Activated CD4-positive, alpha-beta T cell treated with anti-CD3 and anti-CD28 coated beads, Interleukin-2, Interleukin-6, amounts not matched to agents 100 ng/mL and 50 ng/mL, durations not matched to agents 16 hours and 8 hours (primary cell): ENCODE measurements at regions not wholly inside any gene's neighbourhood (a gene's known extent, or its start where the extent isn't known, plus 50 kb on each side); places are given as distances from the start of the nearest gene placed in this dataset.
"Not testable (repeated sequence)": the region's sequence is repeated elsewhere in the genome, so short reads cannot be mapped to it uniquely, and the experiment has no call there.

Experiments used
- DNase-seq: peaks from one replicate; pipeline ENCODE4 v3.0.0-alpha.2; 2020

DNA sequence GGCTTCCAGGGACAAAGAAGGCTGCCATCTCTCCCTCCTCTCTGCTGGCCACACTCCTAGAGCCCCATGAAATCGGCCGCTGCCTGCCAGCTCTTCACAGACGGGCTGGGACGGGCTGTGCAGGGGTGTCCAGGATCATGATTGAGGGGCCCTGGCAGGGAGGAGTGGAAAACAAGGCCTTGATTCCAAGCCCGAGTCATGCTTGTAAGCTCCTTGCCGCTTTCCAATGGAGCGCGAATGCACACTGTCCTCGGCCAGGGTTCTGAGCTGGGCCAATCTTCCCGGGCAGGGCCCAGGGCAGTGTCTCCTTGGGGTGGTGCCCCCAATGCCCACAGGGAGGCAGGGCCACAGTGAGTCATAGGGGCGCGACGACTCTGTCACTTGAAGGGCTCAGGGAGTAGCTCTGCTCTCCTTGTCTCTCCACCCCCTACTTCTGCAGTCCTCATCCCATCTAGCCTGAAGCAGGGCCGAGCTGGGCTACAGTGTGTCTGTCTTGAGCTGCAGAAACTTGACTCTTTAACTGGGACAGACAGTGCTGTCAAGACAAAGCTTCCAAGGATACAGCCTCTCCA, 186.2 kb upstream of the SVIL start:
- no peak for DNase-seq

DNA sequence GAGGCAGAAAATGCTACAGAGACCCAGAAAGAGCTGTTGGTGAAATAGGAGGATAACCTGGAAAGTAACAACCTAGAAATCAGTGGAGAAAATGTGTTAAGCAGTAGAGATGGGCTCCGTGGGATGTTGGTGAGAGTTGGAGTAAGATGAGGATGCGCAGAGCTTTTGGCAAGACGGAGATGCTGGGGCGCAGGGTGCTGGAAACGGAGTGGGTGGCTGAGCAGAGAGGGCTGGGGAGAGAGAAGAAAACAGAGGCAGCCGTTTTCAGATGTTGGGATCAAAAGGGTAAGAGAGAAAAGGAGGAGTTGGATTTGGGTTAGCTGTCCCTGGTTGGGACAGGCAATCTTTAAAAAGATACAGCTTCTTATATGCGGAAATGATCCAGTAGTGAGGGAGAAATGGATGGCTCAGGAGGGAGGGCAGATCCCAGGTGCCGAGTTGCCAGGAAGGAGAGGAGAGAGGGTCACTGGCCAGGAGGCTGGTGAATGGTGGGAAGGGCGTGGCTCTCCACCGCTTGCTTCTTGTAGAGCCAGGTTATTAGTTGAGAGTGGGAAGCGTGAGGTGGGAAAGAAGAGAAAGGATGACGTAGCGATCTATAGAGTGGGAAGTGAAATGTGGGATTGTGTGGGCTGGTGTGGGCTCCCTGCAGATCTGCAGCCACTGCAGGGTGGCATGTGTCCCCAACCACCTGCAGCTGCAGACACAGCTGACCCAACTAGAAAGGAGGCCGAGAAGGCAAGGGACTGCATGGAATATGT, 182.2 kb upstream of the SVIL start:
- no peak for DNase-seq

DNA sequence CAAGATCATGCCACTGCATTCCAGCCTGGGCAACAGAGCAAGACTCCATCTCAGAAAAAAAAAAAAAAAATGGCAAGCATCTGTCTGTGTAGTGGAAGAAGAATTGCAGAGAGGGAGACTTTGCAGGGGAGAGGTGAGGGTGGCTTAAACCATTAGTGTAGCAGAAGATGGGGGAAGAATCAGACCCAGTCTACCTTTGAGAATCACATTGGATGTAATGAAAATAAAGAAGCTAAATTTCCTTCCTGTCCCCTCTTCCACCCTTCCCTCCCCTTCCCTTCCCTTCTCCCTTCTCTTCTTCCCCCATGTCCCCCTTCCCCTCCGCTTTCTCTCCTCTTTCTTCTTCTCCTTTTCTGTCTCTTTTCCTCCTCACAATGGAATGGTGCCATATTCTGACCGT, 180.8 kb upstream of the SVIL start:
- DNase-seq = no peak

DNA sequence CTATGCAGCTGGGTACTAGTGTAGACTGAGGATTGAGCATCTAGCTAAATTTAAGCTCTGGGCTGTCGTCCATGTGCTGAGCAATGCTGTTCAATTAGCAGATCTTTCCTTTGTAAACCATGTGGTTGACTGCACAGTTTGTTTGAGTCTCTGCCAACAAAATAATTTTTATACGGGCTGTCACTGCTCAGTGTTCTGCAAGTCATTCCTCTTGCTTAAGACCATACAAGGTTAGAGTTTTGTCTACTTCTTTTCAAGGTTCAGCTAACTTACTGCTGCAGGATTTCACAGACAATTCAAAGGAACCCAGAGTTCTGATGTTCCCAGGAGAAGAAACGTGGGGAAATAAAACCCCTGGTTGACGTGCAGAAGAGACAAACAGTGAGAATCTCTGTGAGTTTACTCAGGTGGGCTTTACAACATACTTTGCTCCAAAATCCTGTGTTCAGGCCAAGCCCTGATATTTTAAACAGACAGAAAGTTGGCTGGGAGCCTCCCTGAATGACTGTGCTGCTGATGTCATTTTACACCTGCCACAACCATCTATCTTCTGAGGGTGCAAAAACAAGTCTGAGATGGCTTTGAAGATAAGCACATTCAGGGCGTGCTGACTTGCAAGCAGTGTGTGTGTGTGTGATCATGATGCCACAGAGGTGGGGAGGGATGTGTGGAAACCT, 177.1 kb upstream of the SVIL start:
- peak; percentile 73 for DNase-seq

- DNase-seq = no peak
These were observed 176.0 kb upstream of the SVIL start for GRCh38 chr10:29810816-29811215.

DNA sequence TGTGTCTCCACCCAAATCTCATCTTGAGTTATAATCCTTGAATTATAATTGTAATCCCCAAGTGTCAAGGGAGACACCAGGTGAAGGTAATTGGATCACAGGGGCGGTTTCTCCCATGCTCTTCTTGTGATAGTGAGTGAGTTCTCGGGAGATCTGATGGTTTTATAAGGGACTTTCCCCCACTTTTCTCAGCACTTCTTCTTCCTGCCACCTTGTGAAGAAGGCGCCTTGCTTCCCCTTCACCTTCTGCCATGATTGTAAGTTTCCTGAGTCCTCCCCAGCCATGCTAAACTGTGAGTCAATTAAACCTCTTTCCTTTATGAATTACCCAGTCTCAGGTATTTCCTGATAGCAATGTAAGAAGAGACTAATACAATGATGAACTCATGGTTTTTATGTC, 175.5 kb upstream of the SVIL start:
- not testable (repeated sequence) for DNase-seq

DNA sequence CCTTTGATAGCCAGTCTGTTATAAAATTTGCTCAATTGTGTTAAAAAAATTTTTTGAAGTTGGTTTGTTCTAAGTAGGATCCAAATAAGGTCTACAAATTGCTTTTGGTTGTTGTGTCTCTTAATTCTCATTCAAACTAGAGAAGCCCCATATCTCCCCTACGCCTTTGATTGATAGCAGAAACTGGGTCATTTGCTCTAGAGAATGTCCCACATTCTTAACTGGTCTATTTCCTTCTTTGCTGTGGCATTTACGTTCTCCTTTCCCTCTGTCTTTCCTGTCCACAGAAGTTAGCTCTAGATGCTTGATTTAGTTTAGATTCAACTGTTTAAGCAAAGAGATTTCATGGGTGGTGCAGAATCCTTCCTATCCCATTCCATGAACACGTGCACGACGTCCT, 174.6 kb upstream of the SVIL start:
- no peak for DNase-seq

- no peak for DNase-seq
These were observed 172.5 kb upstream of the SVIL start for GRCh38 chr10:29807163-29807806.

DNA sequence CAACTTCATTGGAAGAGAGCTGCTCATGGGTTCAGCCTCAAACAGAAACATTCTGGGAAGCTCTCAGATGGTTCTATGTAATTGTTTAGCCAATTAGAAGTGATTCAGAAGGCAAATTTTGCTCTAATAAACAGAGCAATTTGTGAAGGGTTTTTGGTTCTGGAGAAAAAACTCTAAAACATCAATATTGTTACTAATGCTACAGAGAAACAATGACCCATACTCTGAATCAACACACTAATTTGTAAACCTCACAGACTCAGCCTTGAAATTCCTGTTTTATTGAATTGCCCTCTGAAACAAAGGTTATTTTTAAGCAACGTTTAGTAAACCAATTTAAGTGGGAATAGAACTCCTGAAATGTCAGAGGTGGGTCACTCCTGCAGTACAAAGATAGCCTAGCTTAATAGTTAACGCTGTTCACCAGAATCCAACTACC, 171.6 kb upstream of the SVIL start:
- no peak for DNase-seq

DNA sequence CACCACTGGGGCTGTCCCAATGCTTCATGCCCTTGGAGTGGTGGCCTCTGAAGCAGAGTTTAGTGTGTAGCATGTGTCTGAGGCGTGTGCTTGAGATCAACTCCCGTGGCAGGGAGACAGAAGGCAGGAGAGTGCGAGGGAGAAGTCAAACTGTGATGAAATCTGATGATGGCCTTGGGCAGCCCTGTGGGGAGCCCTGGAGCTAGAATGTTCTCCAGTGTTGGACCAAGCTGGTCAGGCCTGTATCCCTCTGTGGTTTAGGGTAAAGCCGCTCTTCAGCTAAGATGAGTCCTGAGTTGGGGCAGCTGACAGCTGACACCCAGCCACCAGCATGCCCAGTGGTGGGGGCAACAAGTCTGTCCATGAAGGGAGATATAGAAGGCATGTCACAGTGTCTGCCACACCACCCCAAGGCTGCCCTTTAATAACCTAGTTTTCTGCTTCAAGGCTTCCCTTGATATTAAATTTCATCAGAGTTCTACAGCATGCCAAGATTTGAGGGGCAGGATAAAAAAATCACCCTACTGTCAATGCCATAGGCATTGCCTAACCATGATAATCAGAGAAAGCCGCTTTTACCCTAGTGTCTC, 170.5 kb upstream of the SVIL start:
- DNase-seq = no peak

GRCh38 chr10:29804025-29804852, 169.5 kb upstream of the SVIL start:
- DNase-seq = peak; percentile 50

- no peak for DNase-seq
These were observed 167.4 kb upstream of the SVIL start for GRCh38 chr10:29802171-29802570.

GRCh38 chr10:29798921-29799690, 164.3 kb upstream of the SVIL start:
- DNase-seq = no peak

- DNase-seq = no peak
These were observed 162.8 kb upstream of the SVIL start for GRCh38 chr10:29797616-29798015.

- DNase-seq = no peak
These were observed 161.1 kb upstream of the SVIL start for GRCh38 chr10:29795850-29796249.

DNA sequence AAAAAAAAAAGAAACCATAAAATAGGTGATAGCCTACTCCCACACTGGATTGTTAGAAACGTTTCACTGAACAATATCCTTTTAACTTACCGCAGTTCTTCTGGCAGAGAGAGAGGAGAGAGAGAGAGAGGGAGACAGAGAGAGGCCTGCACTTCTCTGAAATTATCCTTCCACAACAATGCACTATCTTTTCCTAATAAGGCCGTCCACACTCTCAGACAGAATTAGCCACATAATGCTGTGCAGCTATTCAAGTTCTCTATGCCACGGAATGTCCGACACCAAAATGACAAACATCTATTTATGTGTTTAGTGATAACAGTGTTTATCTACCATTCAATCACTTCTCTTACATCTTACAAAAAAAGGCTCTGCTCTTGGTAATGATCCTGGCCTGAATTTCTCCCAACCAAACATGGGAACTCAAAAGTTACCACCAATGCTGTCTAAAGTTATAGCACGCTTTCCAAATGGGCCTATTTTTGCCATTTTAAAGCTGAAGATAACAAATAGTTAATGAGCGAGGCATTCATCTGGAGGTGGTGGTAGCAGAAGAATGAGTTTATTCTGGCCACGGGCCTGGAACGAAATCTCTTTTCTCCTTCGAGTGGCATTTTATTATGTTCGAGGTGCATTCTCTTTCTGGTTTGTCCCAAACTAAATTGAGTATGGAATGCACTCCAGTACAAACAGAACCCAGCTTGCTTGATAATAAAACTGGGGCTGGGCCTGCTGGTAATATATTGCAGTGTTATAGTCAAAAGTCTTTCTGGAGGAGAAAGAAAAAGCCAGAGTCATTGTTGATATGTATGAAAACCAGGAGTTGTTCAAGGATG, 160.2 kb upstream of the SVIL start:
- DNase-seq = no peak

GRCh38 chr10:29791773-29792172, 157.0 kb upstream of the SVIL start:
- no peak for DNase-seq

DNA sequence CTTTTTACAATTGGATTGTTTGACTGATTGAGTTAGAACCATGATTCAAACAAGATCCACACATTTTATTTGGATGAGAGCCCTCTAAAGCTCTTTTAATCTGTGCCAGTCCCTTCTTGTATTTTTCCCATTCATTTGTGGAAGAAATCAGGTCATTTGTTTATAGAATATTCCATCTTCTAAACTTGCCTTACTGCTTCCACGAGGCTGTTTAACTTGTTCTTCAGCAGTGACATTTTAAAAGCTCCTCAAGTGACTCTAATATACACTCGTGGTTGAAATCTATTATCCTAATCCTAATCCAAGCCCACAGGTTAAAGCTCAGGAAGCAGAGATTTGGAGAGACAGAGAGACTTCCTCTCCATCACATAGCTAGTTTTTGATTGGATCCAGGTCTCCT, 155.4 kb upstream of the SVIL start:
- DNase-seq = no peak

DNA sequence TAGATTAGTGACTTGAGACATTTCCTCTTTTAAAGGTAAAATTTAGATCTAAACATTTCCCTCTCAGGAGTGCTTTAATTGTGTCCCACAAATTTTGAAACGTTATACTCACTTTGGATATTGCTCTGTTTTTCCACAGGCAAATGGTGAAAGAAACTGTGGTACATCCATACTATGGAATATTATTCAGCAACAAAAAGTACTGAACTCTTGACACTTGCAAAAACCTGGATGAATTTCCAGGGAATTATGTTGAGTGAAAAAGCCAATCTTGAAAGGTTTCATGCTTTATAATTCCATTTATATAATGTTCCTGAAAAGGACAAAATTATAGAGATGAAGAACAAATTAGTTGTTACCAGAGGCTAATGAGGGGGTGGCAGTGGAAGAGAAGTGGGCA, 153.3 kb upstream of the SVIL start:
- DNase-seq = no peak

- no peak for DNase-seq
These were observed 150.9 kb upstream of the SVIL start for GRCh38 chr10:29785701-29786100.
